Liver (tissue), 8 donors: ENCODE measurements at regions not wholly inside any gene's neighbourhood (a gene's known extent, or its start where the extent isn't known, plus 50 kb on each side); places are given as distances from the start of the nearest gene placed in this dataset.

ENCODE experiments used
- DNase-seq: peaks from one replicate; pipeline ENCODE4 v3.0.0-alpha.2; 2017; ENCODE audit warnings: low spot score
- H3K27ac ChIP-seq, 2 donors: one replicate each; pipeline ENCODE4 v1.7.0; 2013; ENCODE audit warnings: inconsistent platforms in 2 of 2, low read length in 2 of 2, control low read depth in 1 of 2, low read depth in 1 of 2, mild to moderate bottlenecking in 1 of 2
- H3K27me3 ChIP-seq, 4 donors: one replicate each; pipeline versions ENCODE4 v1.6.1 to v1.7.0; 2013; ENCODE audit warnings: low read length in 3 of 4, inconsistent platforms in 1 of 4, mild to moderate bottlenecking in 1 of 4, moderate library complexity in 1 of 4; ENCODE audit not compliant: control insufficient read depth in 4 of 4, insufficient read depth in 4 of 4
- H3K36me3 ChIP-seq, 4 donors: one replicate each; pipeline versions ENCODE4 v1.6.1 to v1.7.0; 2013; ENCODE audit warnings: low read length in 3 of 4, mild to moderate bottlenecking in 3 of 4, low read depth in 1 of 4, moderate library complexity in 1 of 4; ENCODE audit not compliant: control insufficient read depth in 4 of 4, insufficient read depth in 3 of 4
- H3K4me1 ChIP-seq, 4 donors: one replicate each; pipeline versions ENCODE4 v1.6.1 to v1.7.0; 2013; ENCODE audit warnings: low read length in 3 of 4, mild to moderate bottlenecking in 3 of 4, moderate library complexity in 1 of 4; ENCODE audit not compliant: control insufficient read depth in 4 of 4, insufficient read depth in 4 of 4
- H3K4me3 ChIP-seq, 3 donors: one replicate each; pipeline versions ENCODE4 v1.6.1 to v1.7.0; 2013; ENCODE audit warnings: low read length in 3 of 3, control low read depth in 1 of 3, low read depth in 1 of 3, mild to moderate bottlenecking in 1 of 3
- H3K9ac ChIP-seq, 2 donors: one replicate each; pipeline ENCODE4 v1.7.0; 2013; ENCODE audit warnings: low read length in 2 of 2, mild to moderate bottlenecking in 2 of 2, moderate library complexity in 2 of 2, control low read depth in 1 of 2, low read depth in 1 of 2
- H3K9me3 ChIP-seq, 4 donors: one replicate each; pipeline versions ENCODE4 v1.6.1 to v1.7.0; 2013; ENCODE audit warnings: low read length in 3 of 4; ENCODE audit not compliant: control insufficient read depth in 4 of 4
- ATF3 ChIP-seq: IDR thresholded peaks from 2 replicates; pipeline ENCODE4 v1.6.1; 2016; ENCODE audit warnings: antibody characterized with exemption
- CTCF ChIP-seq: fragments of 150-350 bp; IDR thresholded peaks from 2 replicates; pipeline ENCODE4 v1.5.1; 2017; ENCODE audit warnings: improper control_type of control experiment, low read depth, low read length; ENCODE audit not compliant: missing input control
- EGR1 ChIP-seq, 2 donors: IDR thresholded peaks; 2 replicates each; pipeline ENCODE4 v1.6.1; 2016 to 2018; ENCODE audit warnings: antibody characterized with exemption in 2 of 2, low read depth in 2 of 2
- FOXA1 ChIP-seq: IDR thresholded peaks from 2 replicates; pipeline ENCODE4 v1.6.1; 2016; ENCODE audit warnings: antibody characterized with exemption
- FOXA2 ChIP-seq: IDR thresholded peaks from 2 replicates; pipeline ENCODE4 v1.6.1; 2016; ENCODE audit warnings: antibody characterized with exemption
- GABPA ChIP-seq, 2 donors: IDR thresholded peaks in 1 of 2; conservative IDR thresholded peaks in 1 of 2; 2 replicates each; pipeline ENCODE4 v1.6.1; 2016; ENCODE audit warnings: antibody characterized with exemption in 2 of 2, mild to moderate bottlenecking in 1 of 2, moderate library complexity in 1 of 2
- HNF4A ChIP-seq, 2 donors: conservative IDR thresholded peaks; 2 replicates each; pipeline ENCODE4 v1.6.1; 2016; ENCODE audit warnings: antibody characterized with exemption in 2 of 2, mild to moderate bottlenecking in 2 of 2
- HNF4G ChIP-seq: IDR thresholded peaks from 2 replicates; pipeline ENCODE4 v1.6.1; 2016; ENCODE audit warnings: antibody characterized with exemption
- MAX ChIP-seq: IDR thresholded peaks from 2 replicates; pipeline ENCODE4 v1.6.1; 2016; ENCODE audit warnings: antibody characterized with exemption
- NR2F2 ChIP-seq: IDR thresholded peaks from 2 replicates; pipeline ENCODE4 v1.6.1; 2016; ENCODE audit warnings: antibody characterized with exemption
- RAD21 ChIP-seq, 2 donors: IDR thresholded peaks; 2 replicates each; pipeline ENCODE4 v1.6.1; 2016; ENCODE audit warnings: antibody characterized with exemption in 2 of 2, mild to moderate bottlenecking in 2 of 2
- REST ChIP-seq: IDR thresholded peaks from 2 replicates; pipeline ENCODE4 v1.6.1; 2016; ENCODE audit warnings: antibody characterized with exemption, mild to moderate bottlenecking
- SP1 ChIP-seq: IDR thresholded peaks from 2 replicates; pipeline ENCODE4 v1.6.1; 2018; ENCODE audit warnings: antibody characterized with exemption, mild to moderate bottlenecking
- TAF1 ChIP-seq: conservative IDR thresholded peaks from 2 replicates; pipeline ENCODE4 v1.6.1; 2016; ENCODE audit warnings: antibody characterized with exemption, mild to moderate bottlenecking
- YY1 ChIP-seq: IDR thresholded peaks from 2 replicates; pipeline ENCODE4 v1.6.1; 2016; ENCODE audit warnings: antibody characterized with exemption, mild to moderate bottlenecking
- ZBTB33 ChIP-seq: IDR thresholded peaks from 2 replicates; pipeline ENCODE4 v1.6.1; 2016; ENCODE audit warnings: antibody characterized with exemption
- WGBS: extraction: QIAGEN DNeasy Blood & Tissue Kit; methylation state at CpG from one replicate; pipeline ENCODE4 v1.1.7; 2013; 5-methylcytosine and 5-hydroxymethylcytosine counted together
- donor health status: healthy.
- donor health status: healthy.
- donor health status: healthy.
- donor health status: healthy.
- donor health status: healthy.

GRCh38 chr2:193608451-193608850 lies 1413.7 kb upstream of the TMEFF2 start:
- Histone ChIP-seq H3K27me3 (no peaks in the 10 kb centered on the region), H3K36me3 (no peaks in the 10 kb centered on the region), H3K4me1 (no peaks in the 10 kb centered on the region), H3K27ac (no peak overlapping the region), H3K9me3 (no peaks in the 10 kb centered on the region), H3K9ac (no peak overlapping the region), H3K4me3 (no peak overlapping the region)
- TF ChIP-seq NR2F2: no peak
- no peak for TF ChIP-seq ZBTB33
- TF ChIP-seq TAF1: no peak
- TF ChIP-seq CTCF: no peak
- no peak for TF ChIP-seq REST
- no peak for TF ChIP-seq FOXA1
- DNase-seq: no peak

- Histone ChIP-seq H3K27me3 (peaks cover 0 to 4% (median 0%) of the 10 kb centered on the region in 4 donors), H3K36me3 (no peaks in the 10 kb centered on the region), H3K27ac (no peak overlapping the region), H3K9me3 (no peaks in the 10 kb centered on the region), H3K4me1 (no peaks in the 10 kb centered on the region), H3K4me3 (no peak overlapping the region), H3K9ac (no peak overlapping the region)
- no peak for DNase-seq
- 87% methylated on average over 6 of the region's 6 CpGs for WGBS
- TF ChIP-seq CTCF (no peak), GABPA (IDR thresholded peaks at IDR 0.05 in 1 of 2, conservative IDR thresholded peaks at IDR 0.05 in 1 of 2) (no peak), MAX (no peak), YY1 (no peak), RAD21 (IDR thresholded peaks at IDR 0.05) (no peak), HNF4G (no peak), REST (no peak), SP1 (no peak), FOXA1 (no peak), ATF3 (no peak), HNF4A (conservative IDR thresholded peaks at IDR 0.05) (no peak), NR2F2 (no peak), FOXA2 (no peak), EGR1 (IDR thresholded peaks at IDR 0.05; ENCODE audit: low read depth in 2 of 2) (no peak), TAF1 (no peak), ZBTB33 (no peak)
Observed at GRCh38 chr2:193590831-193591230, 1396.1 kb upstream of the TMEFF2 start.
